Endothelial cell (in vitro differentiated cells): ENCODE measurements at regions not wholly inside any gene's neighbourhood (a gene's known extent, or its start where the extent isn't known, plus 50 kb on each side); places are given as distances from the start of the nearest gene placed in this dataset.
A peak's percentile ranks its signal among the peaks of the same experiment; 100 is the strongest.
"Not testable (repeated sequence)": the region's sequence is repeated elsewhere in the genome, so short reads cannot be mapped to it uniquely, and the experiment has no call there.

Source experiments
- DNase-seq: peaks from one replicate; pipeline ENCODE4 v3.0.0; 2021; ENCODE audit warnings: low spot score
- H3K27ac Mint-ChIP-seq: one replicate; pipeline ENCODE4 v1.8.0; 2021; ENCODE audit warnings: mixed read lengths, inconsistent platforms; ENCODE audit not compliant: unreplicated experiment
- H3K27me3 Mint-ChIP-seq: one replicate; pipeline ENCODE4 v1.8.0; 2021; ENCODE audit warnings: mild to moderate bottlenecking, moderate library complexity, mixed read lengths, inconsistent platforms; ENCODE audit not compliant: unreplicated experiment
- H3K36me3 Mint-ChIP-seq: one replicate; pipeline ENCODE4 v1.8.0; 2021; ENCODE audit warnings: mild to moderate bottlenecking, low read depth, mixed read lengths, inconsistent platforms; ENCODE audit not compliant: unreplicated experiment
- H3K4me1 Mint-ChIP-seq: one replicate; pipeline ENCODE4 v1.8.0; 2021; ENCODE audit warnings: mild to moderate bottlenecking, mixed read lengths, inconsistent platforms; ENCODE audit not compliant: unreplicated experiment
- H3K4me3 Mint-ChIP-seq: one replicate; pipeline ENCODE4 v1.8.0; 2021; ENCODE audit warnings: mild to moderate bottlenecking, mixed read lengths, inconsistent platforms; ENCODE audit not compliant: unreplicated experiment
- H3K9me3 Mint-ChIP-seq: one replicate; pipeline ENCODE4 v1.8.0; 2021; ENCODE audit warnings: mixed read lengths, inconsistent platforms; ENCODE audit not compliant: unreplicated experiment
- CTCF ChIP-seq: fragments of 200-600 bp; sonication (generic); IDR thresholded peaks from one replicate; pipeline ENCODE4 v1.5.0; 2021; ENCODE audit warnings: antibody characterized with exemption; ENCODE audit not compliant: unreplicated experiment

- no peaks in the 10 kb centered on the region for H3K36me3 Mint-ChIP-seq
- no peaks in the 10 kb centered on the region for H3K9me3 Mint-ChIP-seq
- H3K4me3 Mint-ChIP-seq: no peak overlapping the region
- no peaks in the 10 kb centered on the region for H3K27me3 Mint-ChIP-seq
- no peak for TF ChIP-seq CTCF
- no peak overlapping the region for H3K27ac Mint-ChIP-seq
- no peaks in the 10 kb centered on the region for H3K4me1 Mint-ChIP-seq
- no peak for DNase-seq
Measured at GRCh38 chr2:161070693-161071479, 89.3 kb upstream of the TANK start.

- H3K4me3 Mint-ChIP-seq, H3K9me3 Mint-ChIP-seq, H3K27ac Mint-ChIP-seq, H3K36me3 Mint-ChIP-seq, H3K27me3 Mint-ChIP-seq, DNase-seq, H3K4me1 Mint-ChIP-seq: not testable (repeated sequence)
Measured at GRCh38 chr2:161072436-161072835, 87.8 kb upstream of the TANK start.

- H3K9me3 Mint-ChIP-seq: no peaks in the 10 kb centered on the region
- H3K36me3 Mint-ChIP-seq: no peaks in the 10 kb centered on the region
- no peak overlapping the region for H3K27ac Mint-ChIP-seq
- TF ChIP-seq CTCF: no peak
- H3K4me3 Mint-ChIP-seq: no peak overlapping the region
- peaks cover 11% of the 10 kb centered on the region for H3K4me1 Mint-ChIP-seq
- no peaks in the 10 kb centered on the region for H3K27me3 Mint-ChIP-seq
- no peak for DNase-seq
Measured at GRCh38 chr2:161075701-161076100, 84.5 kb upstream of the TANK start.

- Mint-ChIP-seq H3K9me3 (no peaks in the 10 kb centered on the region), H3K36me3 (no peaks in the 10 kb centered on the region), H3K4me3 (no peak overlapping the region), H3K4me1 (peaks cover 11% of the 10 kb centered on the region), H3K27ac (peak overlapping the region; percentile 54), H3K27me3 (no peaks in the 10 kb centered on the region)
- DNase-seq: no peak
- no peak for TF ChIP-seq CTCF
Measured at GRCh38 chr2:161076936-161077335, 83.3 kb upstream of the TANK start.

GRCh38 chr2:161077367-161078210 lies 82.6 kb upstream of the TANK start:
- H3K4me3 Mint-ChIP-seq: no peak overlapping the region
- H3K9me3 Mint-ChIP-seq: no peaks in the 10 kb centered on the region
- H3K27me3 Mint-ChIP-seq: no peaks in the 10 kb centered on the region
- no peak for DNase-seq
- H3K36me3 Mint-ChIP-seq: no peaks in the 10 kb centered on the region
- peaks cover 11% of the 10 kb centered on the region for H3K4me1 Mint-ChIP-seq
- no peak for TF ChIP-seq CTCF
- peak overlapping the region; percentile 54 for H3K27ac Mint-ChIP-seq
